ENCODE measurements at regions not wholly inside any gene's neighbourhood (a gene's known extent, or its start where the extent isn't known, plus 50 kb on each side); places are given as distances from the start of the nearest gene placed in this dataset.

DNA sequence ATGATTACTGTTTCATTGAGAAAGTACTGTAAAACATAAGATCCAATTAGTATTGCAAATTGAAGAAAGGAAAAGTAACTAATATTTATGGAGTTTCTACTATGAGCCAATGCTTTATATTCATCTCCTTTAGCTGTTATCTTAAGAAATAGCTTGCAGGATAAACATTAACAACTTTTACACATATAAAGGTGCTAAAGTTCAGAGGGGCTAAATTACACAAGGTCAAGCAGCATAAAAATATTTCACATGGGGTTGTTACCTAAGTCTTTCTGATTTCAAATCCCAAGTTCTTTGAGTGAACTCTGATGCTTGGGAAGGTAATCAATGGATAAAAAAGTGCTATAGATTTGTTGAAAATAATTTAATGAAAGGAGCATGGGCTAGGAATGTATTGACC is 765.5 kb downstream of the CDH8 start:
- H3K4me3 ChIP-seq (ENCODE audit: low read depth, low read length): no peak overlapping the region
- no peaks in the 10 kb centered on the region for H3K27me3 ChIP-seq (ENCODE audit: control insufficient read depth, insufficient read depth, low read length)
- H3K36me3 ChIP-seq (ENCODE audit: control insufficient read depth, insufficient read depth, low read length): no peaks in the 10 kb centered on the region
- TF ChIP-seq CTCF (IDR thresholded peaks at IDR 0.05; ENCODE audit: insufficient read depth, low read length, severe bottlenecking): no peak
- DNase-seq (ENCODE audit: low read depth) (no peak), FAIRE-seq (no peak)

GRCh38 chr16:61263400-61263799 is 772.8 kb downstream of the CDH8 start:
- DNase-seq (ENCODE audit: low read depth): no peak
- Histone ChIP-seq H3K4me3 (ENCODE audit: low read depth, low read length) (no peak overlapping the region), H3K36me3 (ENCODE audit: control insufficient read depth, insufficient read depth, low read length) (no peaks in the 10 kb centered on the region), H3K27me3 (ENCODE audit: control insufficient read depth, insufficient read depth, low read length) (no peaks in the 10 kb centered on the region)
- no peak for TF ChIP-seq CTCF (IDR thresholded peaks at IDR 0.05; ENCODE audit: insufficient read depth, low read length, severe bottlenecking)
- no peak for FAIRE-seq

- no peak for FAIRE-seq
- no peak for TF ChIP-seq CTCF (IDR thresholded peaks at IDR 0.05; ENCODE audit: insufficient read depth, low read length, severe bottlenecking)
- no peaks in the 10 kb centered on the region for H3K27me3 ChIP-seq (ENCODE audit: control insufficient read depth, insufficient read depth, low read length)
- no peak for DNase-seq (ENCODE audit: low read depth)
- no peaks in the 10 kb centered on the region for H3K36me3 ChIP-seq (ENCODE audit: control insufficient read depth, insufficient read depth, low read length)
- no peak overlapping the region for H3K4me3 ChIP-seq (ENCODE audit: low read depth, low read length)
Observed at GRCh38 chr16:61261315-61261714, 774.9 kb downstream of the CDH8 start.

- no peaks in the 10 kb centered on the region for H3K36me3 ChIP-seq (ENCODE audit: control insufficient read depth, insufficient read depth, low read length)
- DNase-seq (ENCODE audit: low read depth) (no peak), FAIRE-seq (no peak)
- no peak overlapping the region for H3K4me3 ChIP-seq (ENCODE audit: low read depth, low read length)
- no peak for TF ChIP-seq CTCF (IDR thresholded peaks at IDR 0.05; ENCODE audit: insufficient read depth, low read length, severe bottlenecking)
- no peaks in the 10 kb centered on the region for H3K27me3 ChIP-seq (ENCODE audit: control insufficient read depth, insufficient read depth, low read length)
Observed at GRCh38 chr16:61246592-61246991, 789.6 kb downstream of the CDH8 start.

- Histone ChIP-seq H3K36me3 (ENCODE audit: control insufficient read depth, insufficient read depth, low read length) (no peaks in the 10 kb centered on the region), H3K27me3 (ENCODE audit: control insufficient read depth, insufficient read depth, low read length) (no peaks in the 10 kb centered on the region)
- FAIRE-seq: no peak
Observed at GRCh38 chr16:61243954-61244353, 792.3 kb downstream of the CDH8 start.

More at GRCh38 chr16:61243954-61244353, 792.3 kb downstream of the CDH8 start:
- no peak for DNase-seq (ENCODE audit: low read depth)
- no peak for TF ChIP-seq CTCF (IDR thresholded peaks at IDR 0.05; ENCODE audit: insufficient read depth, low read length, severe bottlenecking)
- no peak overlapping the region for H3K4me3 ChIP-seq (ENCODE audit: low read depth, low read length)

All from bronchial epithelial cell (primary cell).